RCC 7860 (cell line): ENCODE measurements at regions not wholly inside any gene's neighbourhood (a gene's known extent, or its start where the extent isn't known, plus 50 kb on each side); places are given as distances from the start of the nearest gene placed in this dataset.
"Not testable (repeated sequence)": the region's sequence is repeated elsewhere in the genome, so short reads cannot be mapped to it uniquely, and the experiment has no call there.

Experiments used
- DNase-seq: peaks from one replicate; pipeline ENCODE4 v3.0.0-alpha.2; 2015; ENCODE audit warnings: low spot score
- FAIRE-seq: peaks from 2 replicates; lab custom pipeline; 2012; peaks lifted over from hg19 to GRCh38; lab: Jason Lieb, UNC

DNA sequence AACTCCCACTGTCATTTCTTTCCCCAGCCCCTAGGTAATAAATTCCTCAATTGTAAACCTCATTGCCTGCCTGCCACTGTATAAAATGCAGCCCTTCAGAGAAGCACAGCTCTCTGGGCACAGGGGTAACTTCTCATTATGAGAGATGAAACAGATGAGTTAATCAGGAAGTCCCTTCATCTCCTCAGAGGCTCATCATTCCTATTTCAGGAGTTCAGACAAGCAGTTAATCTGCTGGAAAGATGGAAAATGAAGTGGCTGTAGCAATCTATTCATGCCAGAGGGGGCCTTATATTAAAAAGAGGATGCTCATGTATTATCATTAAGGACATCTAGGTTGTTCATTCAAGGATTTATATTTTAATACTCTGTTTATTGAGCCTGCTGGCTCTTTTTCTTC lies 519.5 kb upstream of the LMCD1 start:
- DNase-seq (no peak), FAIRE-seq (no peak)

GRCh38 chr3:7999384-7999783 lies 502.2 kb upstream of the LMCD1 start:
- FAIRE-seq (no peak), DNase-seq (no peak)

GRCh38 chr3:8001307-8001706 lies 500.3 kb upstream of the LMCD1 start:
- DNase-seq = no peak
- FAIRE-seq = no peak

DNA sequence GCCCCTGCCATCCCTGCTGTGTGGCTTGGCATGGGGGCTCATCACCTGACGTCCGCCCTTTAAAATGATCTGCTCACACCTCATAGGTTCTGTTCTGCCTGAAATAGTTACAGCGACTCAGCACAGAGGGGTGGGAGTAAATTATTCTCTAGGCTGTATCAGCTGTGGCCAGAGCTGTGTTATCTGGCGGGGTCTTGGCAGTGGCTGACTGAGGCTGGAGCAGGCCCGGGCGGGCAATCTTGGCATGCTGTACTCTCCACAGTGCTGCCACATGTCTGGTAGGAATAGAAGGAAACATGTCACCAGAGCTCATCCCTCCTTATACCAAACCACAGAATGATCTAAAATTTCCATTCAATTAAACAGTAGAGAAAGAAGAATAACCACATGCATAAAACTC lies 499.9 kb upstream of the LMCD1 start:
- no peak for DNase-seq
- no peak for FAIRE-seq

DNA sequence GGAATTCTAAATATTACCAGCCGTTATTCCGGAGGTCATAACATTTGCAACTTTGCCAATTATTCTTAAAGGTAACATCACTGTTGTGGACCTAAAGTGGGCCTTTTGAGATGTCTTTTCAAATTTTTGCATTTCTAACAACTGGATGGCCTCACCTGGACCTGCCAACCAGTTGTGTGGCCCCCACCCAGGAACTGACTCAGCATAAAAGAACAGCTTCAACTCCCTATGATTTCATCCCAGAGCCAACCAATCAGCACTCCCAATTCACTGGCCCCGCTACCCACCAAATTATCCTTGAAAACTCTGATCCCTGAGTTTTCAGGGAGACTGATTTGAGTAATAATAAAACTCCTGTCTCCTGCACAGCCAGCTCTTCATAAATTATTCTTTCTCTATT lies 489.7 kb upstream of the LMCD1 start:
- DNase-seq (no peak), FAIRE-seq (no peak)

DNA sequence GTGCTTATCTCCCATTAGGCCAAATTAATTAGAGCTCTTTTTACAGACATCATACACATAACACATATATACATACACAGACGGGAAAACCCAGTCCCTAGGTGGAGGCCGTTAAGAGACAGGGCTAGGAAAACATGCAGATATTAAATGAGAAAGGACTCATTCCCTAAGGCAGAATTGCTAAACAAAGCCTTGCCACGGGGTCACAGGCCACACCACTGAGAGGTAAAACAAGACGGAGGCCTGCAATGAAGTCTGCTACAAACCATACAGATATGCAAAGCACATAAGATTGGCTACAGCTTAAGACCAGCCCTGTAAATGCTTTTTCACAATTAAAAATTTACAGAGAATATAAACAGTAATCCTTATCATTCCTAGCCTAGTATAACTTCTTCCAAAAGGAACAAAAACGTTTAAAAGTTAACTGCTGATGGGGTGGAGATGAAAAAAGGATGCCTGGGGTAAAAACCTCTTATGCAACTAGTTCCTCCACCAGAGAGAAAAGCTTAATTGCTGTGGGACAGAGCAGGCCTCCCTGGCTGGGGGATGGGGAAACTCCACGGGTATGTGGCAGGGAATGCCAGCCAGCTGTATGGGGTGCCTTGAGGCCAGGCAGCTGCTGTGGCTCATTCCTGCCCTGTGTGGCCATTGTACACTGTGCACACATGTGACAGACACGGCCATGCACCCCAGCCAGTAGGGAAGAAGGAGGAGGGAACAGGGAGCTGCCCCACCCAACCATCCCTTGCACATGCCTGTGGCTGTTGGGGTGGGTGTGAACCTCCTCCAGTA lies 481.4 kb upstream of the LMCD1 start:
- FAIRE-seq (no peak), DNase-seq (no peak)

DNA sequence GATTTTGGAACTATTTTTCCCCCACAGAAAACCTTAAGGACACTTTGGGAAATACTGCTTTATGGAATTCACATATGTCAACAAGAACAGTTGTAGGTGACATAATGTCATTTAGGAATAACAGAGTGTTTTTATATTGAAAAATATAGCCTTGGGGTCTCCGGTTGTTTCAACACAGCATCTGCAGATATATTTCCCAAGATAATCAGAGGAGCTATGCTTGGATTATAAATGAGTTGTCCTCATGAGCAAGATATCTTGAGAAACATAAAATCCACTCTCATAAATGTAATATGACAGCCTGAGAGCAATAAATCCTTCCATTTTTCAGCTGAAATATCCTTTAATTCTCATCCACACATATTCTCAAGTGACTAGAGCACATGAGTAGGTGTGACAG lies 473.7 kb upstream of the LMCD1 start:
- no peak for DNase-seq
- FAIRE-seq = no peak

DNA sequence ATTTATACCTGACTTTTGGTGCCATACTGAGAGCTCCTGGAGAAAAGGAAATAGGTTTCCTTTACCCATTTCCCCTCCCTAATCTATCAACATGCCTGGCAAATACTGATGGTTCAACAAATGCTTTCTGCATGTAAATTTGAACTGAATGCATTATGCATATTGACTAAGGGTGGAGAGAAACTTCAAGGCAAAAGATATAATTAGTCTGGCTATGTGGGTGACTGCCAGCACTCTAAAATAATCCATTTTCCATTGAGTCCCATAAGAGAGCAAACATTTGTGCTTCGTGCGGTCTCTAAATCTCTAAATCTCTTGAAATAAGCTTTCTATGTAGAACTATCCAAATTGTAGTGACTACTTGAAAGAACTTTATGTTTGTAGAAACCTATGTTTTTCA lies 451.3 kb upstream of the LMCD1 start:
- FAIRE-seq = no peak
- DNase-seq = no peak

DNA sequence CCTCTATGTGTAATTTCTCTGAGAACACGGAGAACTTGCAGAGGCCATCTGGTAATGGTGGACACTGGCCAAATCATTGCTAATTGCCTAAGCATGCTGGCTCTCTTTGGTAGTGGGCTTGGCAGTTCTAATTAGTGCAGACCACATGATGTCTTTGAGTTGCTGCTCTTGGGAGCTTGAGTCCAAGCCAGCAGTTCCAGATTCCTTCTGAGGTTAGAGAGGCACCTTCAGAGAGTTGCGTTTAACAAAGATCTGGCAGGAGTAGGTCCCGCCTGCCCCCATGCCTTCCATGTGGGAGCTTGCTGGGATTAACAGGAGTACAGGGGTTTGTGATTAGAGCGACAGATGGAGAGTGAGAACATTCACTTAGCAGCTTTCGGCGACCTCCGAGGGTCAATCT lies 449.0 kb upstream of the LMCD1 start:
- FAIRE-seq (no peak), DNase-seq (no peak)

DNA sequence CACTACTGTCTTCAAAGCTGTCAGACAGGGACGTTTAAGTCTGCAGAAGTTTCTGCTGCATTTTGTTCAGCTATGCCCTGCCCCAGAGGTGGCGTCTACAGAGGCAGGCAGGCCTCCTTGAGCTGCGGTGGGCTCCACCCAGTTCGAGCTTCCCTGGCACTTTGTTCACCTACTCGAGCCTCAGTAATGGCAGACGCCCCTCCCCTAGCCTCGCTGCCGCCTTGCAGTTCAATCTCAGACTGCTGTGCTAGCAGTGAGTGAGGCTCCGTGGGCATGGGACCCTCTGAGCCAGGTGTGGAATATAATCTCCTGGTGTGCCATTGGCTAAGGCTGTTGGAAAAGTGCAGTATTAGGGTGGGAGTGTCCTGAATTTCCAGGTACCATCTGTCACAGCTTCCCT lies 433.5 kb upstream of the LMCD1 start:
- FAIRE-seq, DNase-seq: not testable (repeated sequence)

- no peak for DNase-seq
- no peak for FAIRE-seq
These were observed 432.2 kb upstream of the LMCD1 start for GRCh38 chr3:8069471-8069870.

- DNase-seq (no peak), FAIRE-seq (no peak)
These were observed 431.6 kb upstream of the LMCD1 start for GRCh38 chr3:8070011-8070410.

DNA sequence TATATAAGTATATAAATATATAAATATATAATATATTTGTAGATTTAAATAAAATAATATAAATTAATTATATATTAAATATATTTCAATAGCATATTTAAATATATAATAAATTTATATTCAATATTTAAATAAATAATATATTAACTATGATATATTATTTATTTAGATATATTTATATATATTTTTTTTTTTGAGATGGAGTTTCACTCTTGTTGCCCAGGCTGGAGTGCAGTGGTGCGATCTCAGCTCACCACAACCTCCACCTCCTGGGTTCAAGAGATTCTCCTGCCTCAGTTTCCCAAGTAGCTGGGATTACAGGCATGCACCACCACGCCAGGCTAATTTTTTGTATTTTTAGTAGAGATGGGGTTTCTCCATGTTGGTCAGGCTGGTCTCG lies 426.9 kb upstream of the LMCD1 start:
- DNase-seq, FAIRE-seq: not testable (repeated sequence)

DNA sequence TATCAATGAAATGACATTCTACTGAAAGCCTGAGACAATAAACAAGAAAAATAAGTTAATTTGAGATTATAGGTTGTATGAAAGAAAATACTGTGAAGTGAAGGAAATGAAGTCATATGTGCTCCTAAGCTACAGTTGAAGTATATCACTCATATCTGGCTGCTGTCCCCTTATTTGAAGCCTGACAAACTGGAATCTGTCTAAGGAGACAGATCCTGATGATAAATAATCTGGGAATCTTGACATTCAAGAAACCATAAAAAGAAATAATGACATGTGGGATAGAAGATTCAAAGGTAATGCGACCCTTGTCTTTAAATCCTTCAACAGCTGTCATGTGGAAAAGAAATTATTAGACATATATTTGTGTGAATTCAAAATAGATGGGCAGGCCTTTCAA lies 424.5 kb upstream of the LMCD1 start:
- FAIRE-seq (no peak), DNase-seq (no peak)

DNA sequence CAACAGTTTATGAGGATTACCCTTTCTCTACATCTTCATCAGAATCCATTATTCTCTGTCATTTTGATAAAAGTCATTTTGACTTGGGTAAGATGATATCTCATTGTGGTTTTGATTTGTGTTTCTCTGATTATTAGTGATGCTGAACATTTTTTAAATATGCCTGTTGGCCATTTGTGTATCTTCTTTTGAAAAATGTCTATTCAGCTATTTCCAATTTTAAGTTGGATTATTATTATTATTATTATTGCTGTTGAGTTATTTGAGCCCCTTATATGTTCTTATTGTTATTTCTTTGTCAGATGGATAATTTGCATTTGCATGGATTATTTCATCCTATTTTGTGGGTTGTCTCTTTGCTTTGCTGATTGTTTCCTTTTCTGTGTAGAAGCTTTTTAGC lies 421.2 kb upstream of the LMCD1 start:
- FAIRE-seq (no peak), DNase-seq (no peak)

DNA sequence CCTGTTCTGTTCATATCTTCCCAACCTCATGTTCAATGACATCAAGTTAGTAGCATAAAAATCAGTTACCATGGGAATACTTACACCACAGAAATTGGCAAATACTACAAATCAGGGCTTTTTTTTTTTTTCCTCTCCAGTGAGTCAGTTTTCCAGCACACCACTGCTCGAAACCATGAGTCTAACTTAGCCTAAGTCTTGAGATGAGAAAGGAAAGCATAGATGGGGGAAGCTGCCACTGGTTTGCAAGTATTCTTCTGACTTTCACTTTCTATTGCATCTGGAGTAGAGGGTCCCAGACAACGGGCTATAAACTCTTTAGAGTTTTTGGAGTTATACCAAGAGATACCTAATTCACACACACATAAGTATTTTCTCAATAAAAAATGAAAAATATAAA lies 416.1 kb upstream of the LMCD1 start:
- DNase-seq (no peak), FAIRE-seq (no peak)

- no peak for DNase-seq
- FAIRE-seq = no peak
These were observed 413.7 kb upstream of the LMCD1 start for GRCh38 chr3:8087951-8088350.

GRCh38 chr3:8094415-8094814 lies 407.2 kb upstream of the LMCD1 start:
- DNase-seq (no peak), FAIRE-seq (no peak)

DNA sequence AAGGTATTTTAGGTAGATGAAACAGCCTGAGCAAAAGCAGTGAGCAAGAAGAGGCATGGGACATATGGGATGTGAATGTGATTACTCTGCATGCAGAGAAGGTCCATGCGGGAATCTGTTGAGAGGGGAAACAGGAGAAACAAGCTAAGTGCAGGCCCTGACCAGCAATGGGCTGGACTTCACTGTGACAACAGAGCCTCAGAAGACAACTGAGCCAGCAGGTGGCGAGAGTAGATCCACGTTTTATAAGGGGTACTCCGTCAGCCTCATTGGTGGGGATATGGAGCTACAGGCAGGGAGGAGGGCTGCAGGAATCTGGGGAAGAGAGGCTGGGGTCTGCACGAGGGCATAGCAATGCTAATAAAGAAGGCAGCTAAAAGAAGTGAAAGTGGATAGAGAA lies 405.9 kb upstream of the LMCD1 start:
- FAIRE-seq = no peak
- DNase-seq = no peak

DNA sequence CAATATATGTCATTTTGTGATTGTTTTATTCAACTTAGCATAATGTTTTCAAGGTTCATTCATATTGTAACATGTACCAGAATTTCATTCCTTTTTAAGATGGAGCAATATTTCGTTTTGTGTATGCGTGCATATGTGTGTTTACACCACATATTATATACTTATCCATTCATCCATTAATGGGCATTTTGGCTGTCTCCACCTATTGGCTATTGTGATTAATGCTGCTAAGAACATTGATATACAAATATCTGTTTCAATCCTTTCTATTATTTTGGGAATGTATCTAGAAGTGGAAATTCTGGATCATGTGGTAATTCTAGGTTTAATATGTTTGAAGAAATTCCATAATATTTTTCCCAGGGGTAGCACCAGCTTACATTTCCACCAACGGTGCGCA lies 403.9 kb upstream of the LMCD1 start:
- FAIRE-seq (no peak), DNase-seq (no peak)

- DNase-seq (no peak), FAIRE-seq (no peak)
These were observed 397.7 kb upstream of the LMCD1 start for GRCh38 chr3:8103954-8104353.

DNA sequence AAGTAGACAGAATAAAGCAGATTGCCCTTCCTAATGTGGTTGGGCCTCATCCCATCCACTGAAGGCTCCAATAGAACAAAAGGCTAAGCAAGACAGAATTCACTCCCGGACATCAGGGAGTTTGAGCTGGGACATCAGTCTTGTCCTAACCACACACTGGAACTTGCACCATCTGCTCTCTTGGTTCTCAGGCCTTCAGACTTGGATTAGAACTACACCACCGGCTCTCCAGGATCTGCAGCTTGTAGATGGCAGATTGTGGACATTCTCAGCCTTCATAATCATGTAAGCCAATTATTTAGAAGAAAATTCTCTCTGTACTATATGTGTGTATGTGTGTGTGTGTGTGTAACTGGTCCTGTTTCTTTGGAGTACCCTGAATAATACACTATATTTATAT lies 394.7 kb upstream of the LMCD1 start:
- no peak for DNase-seq
- no peak for FAIRE-seq
